GM10266 (cell line): ENCODE measurements at regions not wholly inside any gene's neighbourhood (a gene's known extent, or its start where the extent isn't known, plus 50 kb on each side); places are given as distances from the start of the nearest gene placed in this dataset.

Experiments used
- DNase-seq: peaks from one replicate; pipeline ENCODE4 v3.0.0; 2012; ENCODE audit errors: extremely low spot score
- CTCF ChIP-seq: IDR thresholded peaks from 2 replicates; pipeline ENCODE4 v1.5.1; 2012; ENCODE audit warnings: mild to moderate bottlenecking, low read depth; ENCODE audit not compliant: control insufficient read depth, insufficient read depth; ENCODE audit errors: missing control alignments

DNA sequence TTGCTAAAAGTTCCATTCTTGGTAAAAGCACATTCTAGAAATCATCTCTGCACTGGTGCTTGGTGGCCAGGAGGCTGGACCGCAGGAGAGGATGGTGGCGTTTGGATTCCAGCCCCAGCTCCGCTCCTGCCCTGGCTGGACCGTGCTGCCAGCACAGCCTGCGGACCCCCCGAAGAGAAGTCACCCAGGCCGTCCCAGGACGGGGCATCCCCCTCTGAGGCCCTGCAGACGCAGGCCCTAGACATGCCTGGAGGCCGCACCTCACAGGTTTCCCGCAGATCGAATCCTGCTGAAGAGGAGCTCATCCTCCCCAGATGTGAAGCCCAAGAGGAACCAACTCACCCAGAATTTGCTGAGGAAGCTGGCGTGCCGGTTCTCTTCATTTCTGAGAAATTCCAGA, 159.0 kb downstream of the TEX29 start:
- no peak for TF ChIP-seq CTCF
- DNase-seq, result no peak

GRCh38 chr13:111480503-111480902, 160.1 kb downstream of the TEX29 start:
- no peak for DNase-seq
- TF ChIP-seq CTCF, result no peak

GRCh38 chr13:111480976-111481375, 160.5 kb downstream of the TEX29 start:
- DNase-seq, result no peak
- no peak for TF ChIP-seq CTCF

- DNase-seq, result no peak
- no peak for TF ChIP-seq CTCF
Observed at GRCh38 chr13:111482126-111482525, 161.7 kb downstream of the TEX29 start.

- TF ChIP-seq CTCF, result no peak
- DNase-seq, result no peak
Observed at GRCh38 chr13:111482806-111483620, 162.6 kb downstream of the TEX29 start.

DNA sequence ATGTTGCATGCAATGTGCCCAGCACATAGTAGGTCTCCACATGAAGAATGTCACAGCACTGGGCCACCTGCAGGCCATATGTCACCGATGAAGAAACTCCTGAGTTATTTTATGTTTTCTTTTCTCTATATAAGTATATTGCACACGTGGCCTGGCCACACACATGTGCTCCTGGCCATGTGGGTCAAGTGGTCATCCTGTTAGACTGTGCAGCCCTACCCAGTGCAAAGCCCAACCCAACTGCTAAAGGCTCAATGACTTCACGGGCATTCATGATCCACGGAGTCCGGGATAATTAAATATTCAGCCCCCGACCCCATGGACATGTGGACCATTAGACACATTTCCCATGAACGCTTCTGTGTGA, 163.2 kb downstream of the TEX29 start:
- DNase-seq, result no peak
- no peak for TF ChIP-seq CTCF

DNA sequence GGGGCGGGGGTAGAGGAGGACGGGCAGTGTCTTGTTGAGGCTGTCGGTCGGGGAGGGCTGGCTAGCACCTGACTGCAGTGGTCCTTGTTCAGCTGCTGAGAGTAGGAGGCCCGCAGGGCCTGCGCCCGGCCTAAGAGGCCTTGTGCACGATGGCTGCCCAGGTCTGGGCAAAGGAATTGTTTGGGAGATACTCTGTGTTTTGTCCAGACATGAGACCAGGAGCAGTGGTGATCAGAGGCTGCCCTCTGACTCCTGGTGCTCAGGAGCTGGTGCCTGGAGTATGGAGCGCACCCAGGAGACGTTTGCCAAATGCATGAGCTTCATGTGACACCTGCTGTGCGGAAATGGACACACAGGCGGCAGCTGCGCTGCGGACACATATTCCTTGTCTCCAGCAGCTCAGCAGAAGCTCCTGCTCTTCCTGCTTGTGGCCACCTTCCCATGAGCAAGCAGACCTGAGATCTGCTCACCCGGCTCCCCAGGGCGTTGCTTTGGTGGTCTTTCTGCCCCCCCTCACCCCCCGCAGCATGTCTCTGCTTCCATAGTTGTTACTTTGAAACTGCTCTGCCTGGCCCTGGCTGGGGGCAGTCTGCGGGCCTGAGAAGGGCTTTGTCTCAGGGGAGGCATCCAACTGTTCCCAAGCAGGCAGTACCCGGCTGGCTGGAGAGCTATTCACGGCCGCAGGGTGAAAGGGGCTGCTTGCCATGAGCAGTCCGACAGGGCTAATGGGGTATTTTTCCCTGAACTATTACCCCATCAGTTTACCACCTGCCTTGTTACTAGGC, 163.9 kb downstream of the TEX29 start:
- no peak for DNase-seq
- TF ChIP-seq CTCF, result no peak
